TTC549 (cell line): ENCODE measurements at regions not wholly inside any gene's neighbourhood (a gene's known extent, or its start where the extent isn't known, plus 50 kb on each side); places are given as distances from the start of the nearest gene placed in this dataset.
"Not testable (repeated sequence)": the region's sequence is repeated elsewhere in the genome, so short reads cannot be mapped to it uniquely, and the experiment has no call there.

ENCODE experiments used
- FAIRE-seq: peaks from 2 replicates; lab custom pipeline; 2012; peaks lifted over from hg19 to GRCh38; lab: Jason Lieb, UNC

- no peak for FAIRE-seq
Observed at GRCh38 chr6:1445650-1446330, 56.4 kb downstream of the FOXF2 start.

DNA sequence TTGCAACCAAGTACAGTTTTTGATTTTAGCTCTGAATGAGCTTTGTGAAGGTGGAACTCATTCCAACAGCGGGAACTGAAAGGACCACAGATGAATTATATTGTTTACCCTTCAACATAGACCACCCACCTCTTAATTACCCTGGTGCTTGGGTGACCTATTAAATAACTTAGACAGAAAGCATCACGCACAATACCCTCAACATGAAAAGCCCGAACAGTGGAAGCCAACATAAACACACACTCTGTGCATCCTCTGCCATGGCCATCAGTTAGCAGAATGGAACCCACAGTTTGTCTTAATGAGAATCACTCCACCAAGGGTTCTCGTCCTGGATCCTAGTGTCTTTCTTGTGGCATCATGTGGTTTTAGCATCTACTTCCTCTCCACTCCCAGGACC is 60.5 kb downstream of the FOXF2 start:
- FAIRE-seq, result no peak

DNA sequence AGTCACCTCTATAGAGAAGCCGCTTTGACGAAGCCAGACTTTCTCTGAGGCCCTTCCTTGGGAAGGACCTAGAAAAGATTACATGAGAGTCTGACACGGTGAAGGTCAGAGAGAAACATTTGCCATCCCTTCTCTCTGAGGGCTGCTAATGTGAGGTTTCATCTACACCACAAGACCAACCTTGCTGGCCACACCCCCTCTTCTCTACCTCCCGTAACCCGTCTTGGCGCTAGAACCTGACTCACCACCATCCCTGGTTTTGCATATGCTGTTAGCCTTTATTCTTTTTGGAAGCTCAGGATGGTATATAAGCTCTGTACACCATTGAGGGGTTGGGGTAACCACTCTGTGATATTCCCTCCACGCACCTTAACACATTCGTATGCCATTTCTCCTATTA is 63.6 kb downstream of the FOXF2 start:
- no peak for FAIRE-seq

DNA sequence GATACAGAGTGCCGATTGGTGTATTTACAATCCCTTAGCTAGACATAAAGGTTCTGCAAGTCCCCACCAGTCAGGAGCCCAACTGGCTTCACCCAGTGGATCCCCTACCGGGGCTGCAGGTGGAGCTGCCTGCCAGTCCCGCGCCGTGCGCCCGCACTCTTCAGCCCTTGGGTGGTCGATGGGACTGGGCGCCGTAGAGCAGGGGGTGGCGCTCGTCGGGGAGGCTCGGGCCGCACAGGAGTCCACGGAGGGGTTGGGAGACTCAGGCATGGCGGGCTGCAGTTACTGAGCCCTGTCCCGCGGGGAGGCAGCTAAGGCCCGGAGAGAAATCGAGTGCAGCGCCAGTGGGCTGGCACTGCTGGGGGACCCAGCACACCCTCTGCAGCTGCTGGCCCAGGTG is 67.4 kb downstream of the FOXF2 start:
- FAIRE-seq, result not testable (repeated sequence)

- FAIRE-seq, result no peak
Observed at GRCh38 chr6:1461207-1461606, 71.8 kb downstream of the FOXF2 start.

GRCh38 chr6:1461736-1462135 is 72.4 kb downstream of the FOXF2 start:
- FAIRE-seq, result no peak

DNA sequence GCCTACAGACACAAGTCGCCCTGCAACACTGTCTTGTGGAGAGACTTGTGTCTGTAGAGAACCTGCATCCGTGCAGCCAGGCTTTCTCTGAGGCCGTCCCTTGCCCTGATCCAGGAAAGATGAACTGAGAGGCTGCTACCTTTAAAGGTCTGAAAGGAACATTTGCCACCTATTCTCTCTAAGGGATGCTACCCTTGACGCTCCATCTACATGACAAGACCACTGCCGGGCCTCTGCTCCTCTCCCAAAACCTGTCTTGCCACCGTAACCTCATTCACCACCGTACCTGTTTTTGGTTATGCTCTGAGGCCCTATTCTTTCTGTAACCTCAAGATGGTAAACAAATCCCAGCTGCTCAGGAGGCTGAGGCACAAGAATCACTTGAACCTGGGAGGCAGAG is 73.9 kb downstream of the FOXF2 start:
- FAIRE-seq, result no peak

DNA sequence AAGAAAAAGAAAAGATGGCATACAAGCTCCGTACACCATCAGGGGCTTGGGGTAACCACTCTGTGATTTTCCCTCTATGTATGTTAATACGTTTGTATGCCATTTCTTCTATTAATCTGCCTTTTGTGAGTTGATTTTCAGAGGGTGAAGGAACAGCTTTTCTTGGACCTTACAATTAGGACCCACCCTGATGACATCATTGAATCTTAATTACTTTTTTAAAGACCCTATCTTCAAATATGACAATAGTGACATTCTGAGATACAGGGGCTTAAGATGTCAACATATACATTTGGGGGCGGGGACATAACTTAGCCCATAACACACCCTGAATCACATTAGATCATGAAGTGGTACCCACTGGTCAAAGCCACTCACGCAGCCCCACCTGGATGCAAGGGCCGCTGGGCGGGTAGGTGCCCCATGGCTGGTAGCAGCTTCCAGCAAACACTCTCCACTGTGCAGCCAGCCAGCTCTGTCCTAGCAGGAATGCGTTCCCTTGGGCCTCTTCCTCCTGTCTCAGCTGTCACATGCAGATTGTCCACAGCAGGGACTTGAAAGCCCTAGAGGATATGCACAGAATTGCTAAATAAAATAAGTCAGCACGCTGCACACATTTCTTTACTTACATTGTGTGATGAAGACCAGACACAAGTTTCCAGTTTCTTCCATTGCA is 74.5 kb downstream of the FOXF2 start:
- FAIRE-seq, result no peak

GRCh38 chr6:1464781-1465370 is 75.5 kb downstream of the FOXF2 start:
- no peak for FAIRE-seq

DNA sequence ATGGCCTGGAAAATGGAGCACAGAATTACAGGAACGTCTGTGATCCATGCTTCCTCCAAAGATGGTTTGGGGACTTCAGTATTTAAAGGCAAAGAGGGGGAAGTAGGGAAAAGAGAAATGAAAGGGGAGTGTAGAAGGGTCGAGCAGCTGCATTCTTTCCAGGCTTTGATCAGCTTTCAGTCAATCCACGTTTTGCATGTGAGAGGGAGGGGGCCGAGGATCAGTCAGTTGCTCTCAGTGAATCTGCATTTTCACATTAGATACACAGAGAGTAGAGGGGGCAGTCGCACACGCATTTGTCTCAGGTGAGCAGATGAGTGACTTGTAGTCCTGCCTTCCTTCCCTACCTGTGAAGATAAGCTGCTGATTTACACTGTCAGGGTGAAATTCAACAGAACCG is 78.8 kb downstream of the FOXF2 start:
- FAIRE-seq, result no peak

- no peak for FAIRE-seq
Observed at GRCh38 chr6:1470040-1470439, 80.7 kb downstream of the FOXF2 start.

DNA sequence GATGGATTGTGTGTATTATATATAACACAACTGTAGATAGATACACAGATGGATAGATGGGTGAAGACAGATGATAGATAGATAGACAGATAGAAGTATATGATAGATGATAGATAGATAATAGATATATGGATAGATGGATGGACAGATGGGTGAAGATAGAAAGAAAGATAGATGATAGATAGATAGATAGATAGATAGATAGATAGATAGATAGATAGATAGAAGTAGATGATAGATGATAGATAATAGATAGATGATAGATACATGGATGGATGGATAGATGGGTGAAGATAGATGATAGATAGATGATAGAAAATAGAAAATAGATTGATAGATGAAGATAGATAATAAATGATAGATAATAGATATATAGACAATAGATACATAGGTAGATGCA is 83.3 kb downstream of the FOXF2 start:
- no peak for FAIRE-seq

- FAIRE-seq, result no peak
Observed at GRCh38 chr6:1473166-1473565, 83.8 kb downstream of the FOXF2 start.

- FAIRE-seq, result no peak
Observed at GRCh38 chr6:1473598-1473997, 84.2 kb downstream of the FOXF2 start.

DNA sequence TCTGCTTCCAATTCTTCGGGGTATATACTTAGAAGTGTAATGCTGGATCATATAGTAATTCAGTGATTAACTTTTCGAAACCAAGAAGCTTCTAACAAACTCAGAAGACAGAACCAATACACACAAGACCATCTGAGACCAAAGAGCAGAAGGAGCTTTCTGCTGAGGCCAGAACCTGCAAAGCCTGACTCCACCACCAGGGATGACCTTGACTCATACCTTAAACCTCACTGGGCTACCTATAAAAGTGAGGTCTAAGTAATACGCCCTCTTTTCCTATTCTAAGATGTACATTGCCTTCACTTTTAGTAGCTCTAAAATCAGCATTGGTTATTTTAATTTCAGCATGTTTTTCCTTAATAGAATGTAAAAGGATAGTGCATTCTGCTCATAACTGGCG is 84.8 kb downstream of the FOXF2 start:
- no peak for FAIRE-seq

- FAIRE-seq, result no peak
Observed at GRCh38 chr6:1475174-1475573, 85.8 kb downstream of the FOXF2 start.

GRCh38 chr6:1477432-1478090 is 88.2 kb downstream of the FOXF2 start:
- FAIRE-seq, result no peak

GRCh38 chr6:1478163-1478826 is 88.9 kb downstream of the FOXF2 start:
- not testable (repeated sequence) for FAIRE-seq

GRCh38 chr6:1479095-1479494 is 89.7 kb downstream of the FOXF2 start:
- FAIRE-seq, result no peak

GRCh38 chr6:1479601-1480221 is 90.3 kb downstream of the FOXF2 start:
- FAIRE-seq, result no peak

DNA sequence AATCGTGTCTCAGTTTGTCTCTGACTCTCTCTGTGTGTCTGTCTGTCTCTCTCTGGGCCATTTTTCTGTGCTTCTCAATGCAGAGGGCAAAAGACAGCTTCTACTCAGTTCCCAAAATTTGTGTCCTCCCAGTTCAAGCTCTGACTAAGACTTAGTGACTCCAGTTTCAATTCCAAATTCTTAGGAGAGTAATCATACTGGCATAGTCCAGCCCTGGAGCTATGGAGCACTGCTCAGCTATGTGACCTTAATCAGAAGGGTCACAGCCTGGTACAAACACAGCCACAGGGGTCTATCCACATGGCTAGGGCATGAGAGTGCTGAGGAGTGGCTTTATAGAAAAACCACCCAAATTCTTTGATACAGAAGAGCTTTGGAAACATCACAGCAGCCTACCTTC is 91.9 kb downstream of the FOXF2 start:
- no peak for FAIRE-seq
